ENCODE measurements at regions not wholly inside any gene's neighbourhood (a gene's known extent, or its start where the extent isn't known, plus 50 kb on each side); places are given as distances from the start of the nearest gene placed in this dataset.

GRCh38 chrX:139112432-139112831, 400.9 kb upstream of the FGF13 start:
- DNase-seq (no peak), ATAC-seq (ENCODE audit: low read depth) (no peak)
- Mint-ChIP-seq H3K36me3 (no peaks in the 10 kb centered on the region), H3K4me3 (no peak overlapping the region), H3K27me3 (no peaks in the 10 kb centered on the region), H3K27ac (no peak overlapping the region), H3K9me3 (no peaks in the 10 kb centered on the region), H3K4me1 (no peaks in the 10 kb centered on the region)
- POLR2A ChIA-PET: no interaction called here

GRCh38 chrX:139106069-139106468, 394.6 kb upstream of the FGF13 start:
- ATAC-seq (ENCODE audit: low read depth) (no peak), DNase-seq (no peak)
- H3K36me3 Mint-ChIP-seq: no peaks in the 10 kb centered on the region
- no peak overlapping the region for H3K27ac Mint-ChIP-seq
- no peaks in the 10 kb centered on the region for H3K9me3 Mint-ChIP-seq
- H3K4me3 Mint-ChIP-seq: no peak overlapping the region
- H3K27me3 Mint-ChIP-seq: no peaks in the 10 kb centered on the region
- POLR2A ChIA-PET: no interaction called here
- H3K4me1 Mint-ChIP-seq: no peaks in the 10 kb centered on the region

- Mint-ChIP-seq H3K4me3 (no peak overlapping the region), H3K27ac (no peak overlapping the region), H3K36me3 (no peaks in the 10 kb centered on the region), H3K9me3 (no peaks in the 10 kb centered on the region), H3K27me3 (no peaks in the 10 kb centered on the region), H3K4me1 (no peaks in the 10 kb centered on the region)
- POLR2A ChIA-PET: no interaction called here
- DNase-seq (no peak), ATAC-seq (ENCODE audit: low read depth) (no peak)
Measured at GRCh38 chrX:139094671-139095592, 383.4 kb upstream of the FGF13 start.

GRCh38 chrX:139093201-139093600, 381.7 kb upstream of the FGF13 start:
- Mint-ChIP-seq H3K4me1 (no peaks in the 10 kb centered on the region), H3K36me3 (no peaks in the 10 kb centered on the region), H3K27ac (no peak overlapping the region), H3K9me3 (no peaks in the 10 kb centered on the region), H3K27me3 (no peaks in the 10 kb centered on the region), H3K4me3 (no peak overlapping the region)
- POLR2A ChIA-PET: no interaction called here
- no peak for ATAC-seq (ENCODE audit: low read depth)
- no peak for DNase-seq

- H3K4me1 Mint-ChIP-seq: no peaks in the 10 kb centered on the region
- ATAC-seq (ENCODE audit: low read depth) (no peak), DNase-seq (no peak)
- H3K4me3 Mint-ChIP-seq: no peak overlapping the region
- no peaks in the 10 kb centered on the region for H3K36me3 Mint-ChIP-seq
- H3K9me3 Mint-ChIP-seq: no peaks in the 10 kb centered on the region
- no peaks in the 10 kb centered on the region for H3K27me3 Mint-ChIP-seq
- POLR2A ChIA-PET: no interaction called here
- H3K27ac Mint-ChIP-seq: no peak overlapping the region
Measured at GRCh38 chrX:139091878-139092277, 380.4 kb upstream of the FGF13 start.

GRCh38 chrX:139091066-139091465, 379.5 kb upstream of the FGF13 start:
- Mint-ChIP-seq H3K27me3 (no peaks in the 10 kb centered on the region), H3K27ac (no peak overlapping the region), H3K4me3 (no peak overlapping the region), H3K36me3 (no peaks in the 10 kb centered on the region), H3K9me3 (no peaks in the 10 kb centered on the region), H3K4me1 (no peaks in the 10 kb centered on the region)
- no peak for ATAC-seq (ENCODE audit: low read depth)
- no peak for DNase-seq
- POLR2A ChIA-PET: no interaction called here

- H3K36me3 Mint-ChIP-seq: no peaks in the 10 kb centered on the region
- H3K27ac Mint-ChIP-seq: no peak overlapping the region
- ATAC-seq (ENCODE audit: low read depth) (no peak), DNase-seq (no peak)
- H3K4me3 Mint-ChIP-seq: no peak overlapping the region
- no peaks in the 10 kb centered on the region for H3K9me3 Mint-ChIP-seq
- H3K27me3 Mint-ChIP-seq: no peaks in the 10 kb centered on the region
- POLR2A ChIA-PET: no interaction called here
- no peaks in the 10 kb centered on the region for H3K4me1 Mint-ChIP-seq
Measured at GRCh38 chrX:139086246-139086645, 374.7 kb upstream of the FGF13 start.

- ATAC-seq (ENCODE audit: low read depth) (no peak), DNase-seq (no peak)
- Mint-ChIP-seq H3K9me3 (no peaks in the 10 kb centered on the region), H3K36me3 (no peaks in the 10 kb centered on the region), H3K27ac (no peak overlapping the region), H3K4me1 (no peaks in the 10 kb centered on the region), H3K4me3 (no peak overlapping the region), H3K27me3 (no peaks in the 10 kb centered on the region)
- POLR2A ChIA-PET: no interaction called here
Measured at GRCh38 chrX:139085404-139085803, 373.9 kb upstream of the FGF13 start.

- H3K27me3 Mint-ChIP-seq: no peaks in the 10 kb centered on the region
- ATAC-seq (ENCODE audit: low read depth) (no peak), DNase-seq (no peak)
- no peaks in the 10 kb centered on the region for H3K36me3 Mint-ChIP-seq
- no peak overlapping the region for H3K4me3 Mint-ChIP-seq
- H3K4me1 Mint-ChIP-seq: no peaks in the 10 kb centered on the region
- H3K27ac Mint-ChIP-seq: no peak overlapping the region
- POLR2A ChIA-PET: no interaction called here
- no peaks in the 10 kb centered on the region for H3K9me3 Mint-ChIP-seq
Measured at GRCh38 chrX:139083191-139083590, 371.7 kb upstream of the FGF13 start.

- H3K27me3 Mint-ChIP-seq: no peaks in the 10 kb centered on the region
- no peak for ATAC-seq (ENCODE audit: low read depth)
- no peaks in the 10 kb centered on the region for H3K4me1 Mint-ChIP-seq
- H3K4me3 Mint-ChIP-seq: no peak overlapping the region
- H3K36me3 Mint-ChIP-seq: no peaks in the 10 kb centered on the region
- no peaks in the 10 kb centered on the region for H3K9me3 Mint-ChIP-seq
- H3K27ac Mint-ChIP-seq: no peak overlapping the region
- POLR2A ChIA-PET: no interaction called here
- DNase-seq: no peak
Measured at GRCh38 chrX:139081965-139082364, 370.4 kb upstream of the FGF13 start.

GRCh38 chrX:139079789-139080188, 368.3 kb upstream of the FGF13 start:
- POLR2A ChIA-PET: no interaction called here

GRCh38 chrX:139078761-139079280, 367.3 kb upstream of the FGF13 start:
- no peak overlapping the region for H3K27ac Mint-ChIP-seq
- POLR2A ChIA-PET: no interaction called here
- H3K27me3 Mint-ChIP-seq: no peaks in the 10 kb centered on the region
- no peaks in the 10 kb centered on the region for H3K4me1 Mint-ChIP-seq
- no peak overlapping the region for H3K4me3 Mint-ChIP-seq
- no peak for ATAC-seq (ENCODE audit: low read depth)
- DNase-seq: no peak
- H3K9me3 Mint-ChIP-seq: no peaks in the 10 kb centered on the region
- H3K36me3 Mint-ChIP-seq: no peaks in the 10 kb centered on the region

More at GRCh38 chrX:139079789-139080188, 368.3 kb upstream of the FGF13 start:
- ATAC-seq (ENCODE audit: low read depth) (no peak), DNase-seq (no peak)
- no peaks in the 10 kb centered on the region for H3K36me3 Mint-ChIP-seq
- H3K4me3 Mint-ChIP-seq: no peak overlapping the region
- H3K9me3 Mint-ChIP-seq: no peaks in the 10 kb centered on the region
- no peaks in the 10 kb centered on the region for H3K4me1 Mint-ChIP-seq
- no peak overlapping the region for H3K27ac Mint-ChIP-seq
- H3K27me3 Mint-ChIP-seq: no peaks in the 10 kb centered on the region

- Mint-ChIP-seq H3K9me3 (no peaks in the 10 kb centered on the region), H3K4me3 (no peak overlapping the region), H3K4me1 (no peaks in the 10 kb centered on the region), H3K27ac (no peak overlapping the region), H3K36me3 (no peaks in the 10 kb centered on the region), H3K27me3 (no peaks in the 10 kb centered on the region)
- ATAC-seq (ENCODE audit: low read depth) (no peak), DNase-seq (no peak)
- POLR2A ChIA-PET: no interaction called here
Measured at GRCh38 chrX:139078342-139078741, 366.8 kb upstream of the FGF13 start.

All from activated naive CD8-positive, alpha-beta T cell treated with anti-CD3 and anti-CD28 coated beads, Interleukin-2, amount 10 ng/mL, durations not matched to agents 7 days and 5 days (primary cell).